GM21723 (cell line): ENCODE measurements at regions not wholly inside any gene's neighbourhood (a gene's known extent, or its start where the extent isn't known, plus 50 kb on each side); places are given as distances from the start of the nearest gene placed in this dataset.
"Not testable (repeated sequence)": the region's sequence is repeated elsewhere in the genome, so short reads cannot be mapped to it uniquely, and the experiment has no call there.

Source experiments
- ATAC-seq: cut with Tn5 transposase; IDR thresholded peaks from one replicate; pipeline ENCODE4 v1.9.1; 2021; ENCODE audit warnings: mild to moderate bottlenecking, moderate library complexity; ENCODE audit not compliant: unreplicated experiment

DNA sequence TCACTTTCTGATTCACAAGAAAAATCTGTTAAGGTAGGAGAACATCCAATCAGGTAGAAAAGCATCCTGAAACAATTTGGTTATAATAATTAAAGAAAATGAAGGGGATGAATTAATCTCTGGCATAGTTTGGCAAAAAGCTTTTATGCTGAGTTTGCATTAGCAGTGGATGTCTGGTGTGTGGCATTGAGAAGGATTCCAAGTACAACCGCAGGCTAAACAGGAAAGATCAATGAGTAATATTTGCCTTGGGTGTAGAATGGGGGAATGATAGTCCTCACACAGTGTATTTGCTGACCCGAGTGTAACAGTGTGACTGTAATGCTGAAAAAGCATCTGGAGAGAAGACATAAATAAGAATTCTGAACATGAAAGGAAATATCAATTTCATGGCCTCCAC lies 68.3 kb upstream of the SESTD1 start:
- no peak for ATAC-seq

DNA sequence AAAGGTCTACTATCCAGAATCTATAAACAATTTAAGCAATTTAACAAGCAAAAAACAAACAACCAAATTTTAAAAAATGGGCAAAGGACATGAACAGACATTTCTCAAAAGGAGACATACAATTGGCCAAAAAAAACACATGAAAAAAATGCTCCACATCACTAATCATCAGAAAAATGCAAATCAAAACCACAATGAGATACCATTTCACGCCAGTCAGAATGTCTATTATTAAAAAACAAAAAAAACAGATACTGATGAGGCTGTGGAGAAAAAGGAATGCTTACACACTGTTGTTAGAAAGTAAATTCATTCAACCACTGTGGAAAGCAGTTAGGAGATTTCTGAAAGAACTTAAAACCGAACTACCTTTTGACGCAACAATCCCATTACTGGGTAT lies 66.4 kb upstream of the SESTD1 start:
- ATAC-seq: no peak

DNA sequence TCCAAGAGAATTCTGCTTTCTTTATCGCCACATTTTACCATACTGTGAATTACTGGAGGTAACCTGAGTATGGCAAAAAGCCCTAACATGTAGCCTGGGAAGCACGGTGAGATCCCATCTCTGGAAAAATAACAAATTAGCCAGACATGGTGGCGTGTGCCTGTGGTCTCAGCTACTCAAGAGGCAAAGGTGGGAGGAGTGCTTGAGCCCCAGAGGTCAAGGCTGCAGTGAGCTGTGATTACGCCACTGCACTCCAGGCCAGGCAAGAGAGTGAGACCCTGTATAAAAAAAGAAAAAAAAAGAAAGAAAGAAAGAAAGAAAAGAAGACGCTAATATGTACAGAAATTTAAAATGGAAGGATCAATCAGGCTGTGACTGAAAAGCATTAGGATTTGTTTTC lies 57.7 kb upstream of the SESTD1 start:
- no peak for ATAC-seq

DNA sequence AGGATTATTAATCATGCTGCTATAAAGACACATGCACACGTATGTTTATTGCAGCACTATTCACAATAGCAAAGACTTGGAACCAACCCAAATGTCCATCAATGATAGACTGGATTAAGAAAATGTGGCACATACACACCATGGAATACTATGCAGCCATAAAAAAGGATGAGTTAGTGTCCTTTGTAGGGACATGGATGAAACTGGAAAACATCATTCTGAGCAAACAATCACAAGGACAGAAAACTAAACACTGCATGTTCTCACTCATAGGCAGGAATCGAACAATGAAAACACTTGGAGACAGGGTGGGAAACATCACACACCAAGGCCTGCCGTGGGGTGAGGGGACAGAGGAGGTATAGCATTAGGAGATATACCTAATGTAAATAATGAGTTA lies 56.4 kb upstream of the SESTD1 start:
- not testable (repeated sequence) for ATAC-seq

DNA sequence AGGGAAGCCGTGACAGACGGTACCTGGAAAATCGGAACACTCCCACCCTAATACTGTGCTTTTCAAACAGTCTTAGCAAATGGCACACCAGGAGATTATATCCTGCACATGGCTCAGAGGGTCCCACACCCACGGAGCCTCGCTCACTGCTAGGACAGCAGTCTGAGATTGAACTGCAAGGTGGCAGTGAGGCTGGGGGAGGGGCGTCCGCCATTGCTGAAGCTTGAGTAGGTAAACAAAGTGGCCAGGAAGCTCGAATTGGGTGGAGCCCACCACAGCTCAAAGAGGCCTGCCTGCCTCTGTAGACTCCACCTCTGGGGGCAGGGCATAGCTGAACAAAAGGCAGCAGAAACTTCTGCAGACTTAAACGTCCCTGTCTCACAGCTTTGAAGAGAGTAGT lies 50.1 kb upstream of the SESTD1 start:
- ATAC-seq: not testable (repeated sequence)
